ENCODE measurements at regions not wholly inside any gene's neighbourhood (a gene's known extent, or its start where the extent isn't known, plus 50 kb on each side); places are given as distances from the start of the nearest gene placed in this dataset.

- Histone ChIP-seq H3K27me3 (ENCODE audit: control insufficient read depth, insufficient read depth, low read length) (no peaks in the 10 kb centered on the region), H3K27ac (ENCODE audit: low read length) (no peak overlapping the region), H3K4me1 (ENCODE audit: control insufficient read depth, insufficient read depth, low read length) (no peaks in the 10 kb centered on the region), H3K9me3 (ENCODE audit: control insufficient read depth, insufficient read depth, low read depth, low read length) (no peaks in the 10 kb centered on the region), H3K4me3 (ENCODE audit: low read depth in 2 of 2, low read length in 2 of 2) (no peak overlapping the region), H3K36me3 (ENCODE audit: control insufficient read depth, insufficient read depth, low read length) (no peaks in the 10 kb centered on the region)
- no TSS peak for BruUV-seq (replicated peaks)
- ATAC-seq (no peak), DNase-seq (ENCODE audit: low read depth, low spot score) (no peak)
- intact Hi-C loops (cut with micrococcal nuclease; ENCODE audit: unreplicated experiment): no loop called here
- TF ChIP-seq, protein P1, sequence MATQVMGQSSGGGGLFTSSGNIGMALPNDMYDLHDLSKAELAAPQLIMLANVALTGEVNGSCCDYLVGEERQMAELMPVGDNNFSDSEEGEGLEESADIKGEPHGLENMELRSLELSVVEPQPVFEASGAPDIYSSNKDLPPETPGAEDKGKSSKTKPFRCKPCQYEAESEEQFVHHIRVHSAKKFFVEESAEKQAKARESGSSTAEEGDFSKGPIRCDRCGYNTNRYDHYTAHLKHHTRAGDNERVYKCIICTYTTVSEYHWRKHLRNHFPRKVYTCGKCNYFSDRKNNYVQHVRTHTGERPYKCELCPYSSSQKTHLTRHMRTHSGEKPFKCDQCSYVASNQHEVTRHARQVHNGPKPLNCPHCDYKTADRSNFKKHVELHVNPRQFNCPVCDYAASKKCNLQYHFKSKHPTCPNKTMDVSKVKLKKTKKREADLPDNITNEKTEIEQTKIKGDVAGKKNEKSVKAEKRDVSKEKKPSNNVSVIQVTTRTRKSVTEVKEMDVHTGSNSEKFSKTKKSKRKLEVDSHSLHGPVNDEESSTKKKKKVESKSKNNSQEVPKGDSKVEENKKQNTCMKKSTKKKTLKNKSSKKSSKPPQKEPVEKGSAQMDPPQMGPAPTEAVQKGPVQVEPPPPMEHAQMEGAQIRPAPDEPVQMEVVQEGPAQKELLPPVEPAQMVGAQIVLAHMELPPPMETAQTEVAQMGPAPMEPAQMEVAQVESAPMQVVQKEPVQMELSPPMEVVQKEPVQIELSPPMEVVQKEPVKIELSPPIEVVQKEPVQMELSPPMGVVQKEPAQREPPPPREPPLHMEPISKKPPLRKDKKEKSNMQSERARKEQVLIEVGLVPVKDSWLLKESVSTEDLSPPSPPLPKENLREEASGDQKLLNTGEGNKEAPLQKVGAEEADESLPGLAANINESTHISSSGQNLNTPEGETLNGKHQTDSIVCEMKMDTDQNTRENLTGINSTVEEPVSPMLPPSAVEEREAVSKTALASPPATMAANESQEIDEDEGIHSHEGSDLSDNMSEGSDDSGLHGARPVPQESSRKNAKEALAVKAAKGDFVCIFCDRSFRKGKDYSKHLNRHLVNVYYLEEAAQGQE (IDR thresholded peaks at IDR 0.05; ENCODE audit: insufficient read depth in 1 of 2, low read depth in 2 of 2, low read length in 1 of 2): no peak
- TF ChIP-seq TCF7L2 (IDR thresholded peaks at IDR 0.05; ENCODE audit: low read depth, low read length) (no peak), POLR2AphosphoS5 (IDR thresholded peaks at IDR 0.05; ENCODE audit: low read depth, low read length) (no peak)
- TF ChIP-seq, protein P2, sequence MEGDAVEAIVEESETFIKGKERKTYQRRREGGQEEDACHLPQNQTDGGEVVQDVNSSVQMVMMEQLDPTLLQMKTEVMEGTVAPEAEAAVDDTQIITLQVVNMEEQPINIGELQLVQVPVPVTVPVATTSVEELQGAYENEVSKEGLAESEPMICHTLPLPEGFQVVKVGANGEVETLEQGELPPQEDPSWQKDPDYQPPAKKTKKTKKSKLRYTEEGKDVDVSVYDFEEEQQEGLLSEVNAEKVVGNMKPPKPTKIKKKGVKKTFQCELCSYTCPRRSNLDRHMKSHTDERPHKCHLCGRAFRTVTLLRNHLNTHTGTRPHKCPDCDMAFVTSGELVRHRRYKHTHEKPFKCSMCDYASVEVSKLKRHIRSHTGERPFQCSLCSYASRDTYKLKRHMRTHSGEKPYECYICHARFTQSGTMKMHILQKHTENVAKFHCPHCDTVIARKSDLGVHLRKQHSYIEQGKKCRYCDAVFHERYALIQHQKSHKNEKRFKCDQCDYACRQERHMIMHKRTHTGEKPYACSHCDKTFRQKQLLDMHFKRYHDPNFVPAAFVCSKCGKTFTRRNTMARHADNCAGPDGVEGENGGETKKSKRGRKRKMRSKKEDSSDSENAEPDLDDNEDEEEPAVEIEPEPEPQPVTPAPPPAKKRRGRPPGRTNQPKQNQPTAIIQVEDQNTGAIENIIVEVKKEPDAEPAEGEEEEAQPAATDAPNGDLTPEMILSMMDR (IDR thresholded peaks at IDR 0.05): no peak
- ChIA-PET POLR2A (no interaction called here), CTCF (no interaction called here)
- in situ Hi-C loops (cut with HindIII; ENCODE audit: low pct_unique_long_range_greater_than_20kb, low sequenced_read_pairs): no loop called here
Measured at GRCh38 chr1:191145834-191146233, 668.2 kb upstream of the BRINP3 start.

DNA sequence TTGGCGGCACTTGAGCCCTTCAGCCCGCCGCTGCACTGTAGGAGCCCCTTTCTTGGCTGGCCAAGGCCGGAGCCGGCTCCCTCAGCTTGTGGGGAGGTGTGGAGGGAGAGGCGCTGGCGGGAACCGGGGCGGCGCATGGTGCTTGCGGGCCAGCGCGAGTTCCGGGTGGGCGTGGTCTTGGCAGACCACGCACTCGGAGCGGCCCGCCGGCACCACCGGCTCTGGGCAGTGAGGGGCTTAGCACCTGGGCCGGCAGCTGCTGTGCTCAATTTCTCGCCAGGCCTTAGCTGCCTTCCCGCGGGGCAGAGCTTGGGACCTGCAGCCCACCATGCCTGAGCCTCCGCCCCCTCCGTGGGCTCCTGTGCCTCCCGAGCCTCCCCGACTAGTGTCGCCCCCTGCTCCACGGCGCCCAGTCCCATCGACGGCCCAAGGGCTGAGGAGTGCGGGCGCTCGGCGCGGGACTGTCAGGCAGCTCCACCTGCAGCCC is 673.7 kb upstream of the BRINP3 start:
- no peak for ATAC-seq
- Histone ChIP-seq H3K36me3 (ENCODE audit: control insufficient read depth, insufficient read depth, low read length) (no peaks in the 10 kb centered on the region), H3K27me3 (ENCODE audit: control insufficient read depth, insufficient read depth, low read length) (no peaks in the 10 kb centered on the region), H3K9me3 (ENCODE audit: control insufficient read depth, insufficient read depth, low read depth, low read length) (no peaks in the 10 kb centered on the region), H3K27ac (ENCODE audit: low read length) (no peak overlapping the region), H3K4me1 (ENCODE audit: control insufficient read depth, insufficient read depth, low read length) (no peaks in the 10 kb centered on the region), H3K4me3 (ENCODE audit: low read depth in 2 of 2, low read length in 2 of 2) (no peak overlapping the region)
- ChIA-PET POLR2A (no interaction called here), CTCF (no interaction called here)
- no peak for TF ChIP-seq POLR2AphosphoS5 (IDR thresholded peaks at IDR 0.05; ENCODE audit: low read depth, low read length)
- TF ChIP-seq, protein P1 (IDR thresholded peaks at IDR 0.05; ENCODE audit: insufficient read depth in 1 of 2, low read depth in 2 of 2, low read length in 1 of 2): no peak
- TF ChIP-seq, protein P2 (IDR thresholded peaks at IDR 0.05): no peak
- no peak for TF ChIP-seq TCF7L2 (IDR thresholded peaks at IDR 0.05; ENCODE audit: low read depth, low read length)
- TF ChIP-seq SIN3A (IDR thresholded peaks at IDR 0.05; ENCODE audit: borderline replicate concordance, insufficient read depth, low read depth, low read length): no peak
- intact Hi-C loops (cut with micrococcal nuclease; ENCODE audit: unreplicated experiment) (no loop called here), in situ Hi-C loops (cut with HindIII; ENCODE audit: low pct_unique_long_range_greater_than_20kb, low sequenced_read_pairs) (no loop called here)
- no peak for DNase-seq (ENCODE audit: low read depth, low spot score)
- BruUV-seq (replicated peaks): no TSS peak
